HS-5 (cell line): ENCODE measurements at regions not wholly inside any gene's neighbourhood (a gene's known extent, or its start where the extent isn't known, plus 50 kb on each side); places are given as distances from the start of the nearest gene placed in this dataset.
"Not testable (repeated sequence)": the region's sequence is repeated elsewhere in the genome, so short reads cannot be mapped to it uniquely, and the experiment has no call there.

ENCODE experiments used
- DNase-seq: peaks from one replicate; pipeline ENCODE4 v3.0.0-alpha.2; 2012; ENCODE audit warnings: low read depth

GRCh38 chr2:167843657-167844056, 403.7 kb downstream of the STK39 start:
- no peak for DNase-seq

GRCh38 chr2:167843217-167843616, 404.2 kb downstream of the STK39 start:
- no peak for DNase-seq

GRCh38 chr2:167842047-167842446, 405.3 kb downstream of the STK39 start:
- no peak for DNase-seq

- not testable (repeated sequence) for DNase-seq
Observed at GRCh38 chr2:167835290-167835689, 412.1 kb downstream of the STK39 start.

- DNase-seq, result no peak
Observed at GRCh38 chr2:167834707-167835106, 412.7 kb downstream of the STK39 start.

- DNase-seq, result no peak
Observed at GRCh38 chr2:167833294-167833693, 414.1 kb downstream of the STK39 start.

- no peak for DNase-seq
Observed at GRCh38 chr2:167832868-167833287, 414.5 kb downstream of the STK39 start.

- no peak for DNase-seq
Observed at GRCh38 chr2:167827352-167828097, 419.9 kb downstream of the STK39 start.

GRCh38 chr2:167826906-167827305, 420.5 kb downstream of the STK39 start:
- DNase-seq, result no peak

- no peak for DNase-seq
Observed at GRCh38 chr2:167825664-167826063, 421.7 kb downstream of the STK39 start.

- no peak for DNase-seq
Observed at GRCh38 chr2:167822690-167823465, 424.5 kb downstream of the STK39 start.

GRCh38 chr2:167820488-167820887, 426.9 kb downstream of the STK39 start:
- no peak for DNase-seq

- DNase-seq, result no peak
Observed at GRCh38 chr2:167818521-167818920, 428.9 kb downstream of the STK39 start.

GRCh38 chr2:167817908-167818307, 429.5 kb downstream of the STK39 start:
- no peak for DNase-seq

GRCh38 chr2:167817422-167817821, 430.0 kb downstream of the STK39 start:
- no peak for DNase-seq

GRCh38 chr2:167816874-167817290, 430.5 kb downstream of the STK39 start:
- DNase-seq, result no peak

GRCh38 chr2:167814881-167815718, 432.3 kb downstream of the STK39 start:
- no peak for DNase-seq

GRCh38 chr2:167814482-167814880, 432.9 kb downstream of the STK39 start:
- not testable (repeated sequence) for DNase-seq

GRCh38 chr2:167809799-167810198, 437.6 kb downstream of the STK39 start:
- not testable (repeated sequence) for DNase-seq

GRCh38 chr2:167803449-167803988, 443.9 kb downstream of the STK39 start:
- no peak for DNase-seq

- DNase-seq, result no peak
Observed at GRCh38 chr2:167794554-167795255, 452.7 kb downstream of the STK39 start.

GRCh38 chr2:167793725-167794124, 453.7 kb downstream of the STK39 start:
- DNase-seq, result no peak
